ENCODE measurements at regions not wholly inside any gene's neighbourhood (a gene's known extent, or its start where the extent isn't known, plus 50 kb on each side); places are given as distances from the start of the nearest gene placed in this dataset.

- TF ChIP-seq POLR2A (IDR thresholded peaks at IDR 0.05), result no peak
- no peak for TF ChIP-seq CTCF (IDR thresholded peaks at IDR 0.05)
Observed at GRCh38 chr3:59464187-59464586, 414.4 kb upstream of the CFAP20DC start.
